Central memory CD8-positive, alpha-beta T cell (primary cell): ENCODE measurements at regions not wholly inside any gene's neighbourhood (a gene's known extent, or its start where the extent isn't known, plus 50 kb on each side); places are given as distances from the start of the nearest gene placed in this dataset.
"Not testable (repeated sequence)": the region's sequence is repeated elsewhere in the genome, so short reads cannot be mapped to it uniquely, and the experiment has no call there.

Source experiments
- ATAC-seq: fragments of 150-1000 bp; cut with Tn5 transposase; replicated peaks from 2 replicates; pipeline ENCODE4 v1.10.0; 2022; ENCODE audit warnings: mild to moderate bottlenecking, moderate FRiP score, moderate number of reproducible peaks; ENCODE audit not compliant: poor library complexity, severe bottlenecking; ENCODE audit errors: extremely low read depth
- DNase-seq, 2 donors: peaks; one replicate each; pipeline ENCODE4 v3.0.0; 2021; ENCODE audit warnings: low spot score in 2 of 2
- H3K27ac Mint-ChIP-seq: one replicate; pipeline ENCODE4 v1.8.0; 2022; ENCODE audit warnings: low read depth, mild to moderate bottlenecking, moderate library complexity, mixed read lengths
- H3K27me3 Mint-ChIP-seq: one replicate; pipeline ENCODE4 v1.8.0; 2022; ENCODE audit warnings: mixed read lengths
- H3K36me3 Mint-ChIP-seq: one replicate; pipeline ENCODE4 v1.8.0; 2022; ENCODE audit warnings: mild to moderate bottlenecking, moderate library complexity, mixed read lengths; ENCODE audit not compliant: insufficient read depth
- H3K4me1 Mint-ChIP-seq: one replicate; pipeline ENCODE4 v1.8.0; 2022; ENCODE audit warnings: mixed read lengths
- H3K4me3 Mint-ChIP-seq: one replicate; pipeline ENCODE4 v1.8.0; 2022; ENCODE audit warnings: mild to moderate bottlenecking, moderate library complexity, mixed read lengths
- H3K9me3 Mint-ChIP-seq: one replicate; pipeline ENCODE4 v1.8.0; 2022; ENCODE audit warnings: mixed read lengths

GRCh38 chr18:59790346-59790936, 93.2 kb upstream of the CCBE1 start:
- ATAC-seq, H3K36me3 Mint-ChIP-seq, H3K27me3 Mint-ChIP-seq, H3K9me3 Mint-ChIP-seq, DNase-seq, H3K27ac Mint-ChIP-seq, H3K4me3 Mint-ChIP-seq: not testable (repeated sequence)
- peaks cover 15% of the 10 kb centered on the region for H3K4me1 Mint-ChIP-seq

- no peaks in the 10 kb centered on the region for H3K9me3 Mint-ChIP-seq
- H3K4me3 Mint-ChIP-seq, result no peak overlapping the region
- ATAC-seq (no peak), DNase-seq (no peak)
- no peak overlapping the region for H3K27ac Mint-ChIP-seq
- peaks cover 9% of the 10 kb centered on the region for H3K4me1 Mint-ChIP-seq
- H3K36me3 Mint-ChIP-seq, result no peaks in the 10 kb centered on the region
- H3K27me3 Mint-ChIP-seq, result peaks cover under 1% of the 10 kb centered on the region
Observed at GRCh38 chr18:59788791-59789106, 91.5 kb upstream of the CCBE1 start.

GRCh38 chr18:59787998-59788790, 91.0 kb upstream of the CCBE1 start:
- Mint-ChIP-seq H3K4me1 (peaks cover 12% of the 10 kb centered on the region), H3K9me3 (no peaks in the 10 kb centered on the region), H3K36me3 (no peaks in the 10 kb centered on the region), H3K4me3 (no peak overlapping the region), H3K27ac (no peak overlapping the region), H3K27me3 (peaks cover 6% of the 10 kb centered on the region)
- no peak for ATAC-seq
- DNase-seq, result no peak

GRCh38 chr18:59784694-59785093, 87.5 kb upstream of the CCBE1 start:
- Mint-ChIP-seq H3K36me3 (no peaks in the 10 kb centered on the region), H3K27me3 (peaks cover 11% of the 10 kb centered on the region), H3K4me1 (peaks cover 4% of the 10 kb centered on the region), H3K9me3 (no peaks in the 10 kb centered on the region), H3K4me3 (no peak overlapping the region), H3K27ac (no peak overlapping the region)
- ATAC-seq (no peak), DNase-seq (no peak)

- no peak overlapping the region for H3K4me3 Mint-ChIP-seq
- DNase-seq (no peak), ATAC-seq (peak; percentile 28)
- no peaks in the 10 kb centered on the region for H3K9me3 Mint-ChIP-seq
- peaks cover 16% of the 10 kb centered on the region for H3K27me3 Mint-ChIP-seq
- peaks cover 4% of the 10 kb centered on the region for H3K4me1 Mint-ChIP-seq
- H3K27ac Mint-ChIP-seq, result no peak overlapping the region
- no peaks in the 10 kb centered on the region for H3K36me3 Mint-ChIP-seq
Observed at GRCh38 chr18:59783138-59783537, 85.9 kb upstream of the CCBE1 start.

GRCh38 chr18:59779979-59780378, 82.8 kb upstream of the CCBE1 start:
- ATAC-seq (no peak), DNase-seq (no peak)
- H3K36me3 Mint-ChIP-seq, result no peaks in the 10 kb centered on the region
- no peak overlapping the region for H3K27ac Mint-ChIP-seq
- H3K4me1 Mint-ChIP-seq, result peaks cover 4% of the 10 kb centered on the region
- peaks cover 33% of the 10 kb centered on the region for H3K27me3 Mint-ChIP-seq
- no peaks in the 10 kb centered on the region for H3K9me3 Mint-ChIP-seq
- no peak overlapping the region for H3K4me3 Mint-ChIP-seq

- Mint-ChIP-seq H3K4me1 (peaks cover 4% of the 10 kb centered on the region), H3K9me3 (no peaks in the 10 kb centered on the region), H3K27me3 (peaks cover 45% of the 10 kb centered on the region), H3K27ac (no peak overlapping the region), H3K4me3 (no peak overlapping the region), H3K36me3 (no peaks in the 10 kb centered on the region)
- DNase-seq (no peak), ATAC-seq (no peak)
Observed at GRCh38 chr18:59778434-59778833, 81.2 kb upstream of the CCBE1 start.

- H3K4me1 Mint-ChIP-seq, result no peaks in the 10 kb centered on the region
- ATAC-seq (no peak), DNase-seq (no peak)
- no peak overlapping the region for H3K27ac Mint-ChIP-seq
- no peak overlapping the region for H3K4me3 Mint-ChIP-seq
- H3K27me3 Mint-ChIP-seq, result peaks cover 46% of the 10 kb centered on the region
- H3K36me3 Mint-ChIP-seq, result no peaks in the 10 kb centered on the region
- no peaks in the 10 kb centered on the region for H3K9me3 Mint-ChIP-seq
Observed at GRCh38 chr18:59777636-59778035, 80.4 kb upstream of the CCBE1 start.

- H3K9me3 Mint-ChIP-seq, result no peaks in the 10 kb centered on the region
- peaks cover 36% of the 10 kb centered on the region for H3K27me3 Mint-ChIP-seq
- H3K27ac Mint-ChIP-seq, result no peak overlapping the region
- H3K36me3 Mint-ChIP-seq, result no peaks in the 10 kb centered on the region
- no peaks in the 10 kb centered on the region for H3K4me1 Mint-ChIP-seq
- DNase-seq, result no peak
- ATAC-seq, result no peak
- no peak overlapping the region for H3K4me3 Mint-ChIP-seq
Observed at GRCh38 chr18:59769129-59769865, 72.1 kb upstream of the CCBE1 start.

GRCh38 chr18:59768409-59768808, 71.2 kb upstream of the CCBE1 start:
- no peak overlapping the region for H3K4me3 Mint-ChIP-seq
- ATAC-seq (no peak), DNase-seq (no peak)
- H3K9me3 Mint-ChIP-seq, result no peaks in the 10 kb centered on the region
- H3K27me3 Mint-ChIP-seq, result peaks cover 27% of the 10 kb centered on the region
- no peaks in the 10 kb centered on the region for H3K36me3 Mint-ChIP-seq
- no peaks in the 10 kb centered on the region for H3K4me1 Mint-ChIP-seq
- H3K27ac Mint-ChIP-seq, result no peak overlapping the region

GRCh38 chr18:59767732-59768131, 70.5 kb upstream of the CCBE1 start:
- Mint-ChIP-seq H3K27ac (no peak overlapping the region), H3K36me3 (no peaks in the 10 kb centered on the region), H3K27me3 (peaks cover 27% of the 10 kb centered on the region), H3K4me1 (no peaks in the 10 kb centered on the region), H3K4me3 (no peak overlapping the region), H3K9me3 (no peaks in the 10 kb centered on the region)
- DNase-seq (no peak), ATAC-seq (no peak)

GRCh38 chr18:59765343-59765742, 68.1 kb upstream of the CCBE1 start:
- Mint-ChIP-seq H3K9me3 (no peaks in the 10 kb centered on the region), H3K36me3 (no peaks in the 10 kb centered on the region), H3K4me1 (no peaks in the 10 kb centered on the region), H3K27me3 (peaks cover 21% of the 10 kb centered on the region), H3K4me3 (no peak overlapping the region), H3K27ac (no peak overlapping the region)
- ATAC-seq (no peak), DNase-seq (no peak)

- no peak for ATAC-seq
- Mint-ChIP-seq H3K27me3 (peaks cover 11% of the 10 kb centered on the region), H3K9me3 (no peaks in the 10 kb centered on the region), H3K27ac (no peak overlapping the region), H3K36me3 (no peaks in the 10 kb centered on the region), H3K4me3 (no peak overlapping the region), H3K4me1 (no peaks in the 10 kb centered on the region)
- DNase-seq, result no peak
Observed at GRCh38 chr18:59764281-59764680, 67.1 kb upstream of the CCBE1 start.
